OCI-LY3 (cell line): ENCODE measurements at regions not wholly inside any gene's neighbourhood (a gene's known extent, or its start where the extent isn't known, plus 50 kb on each side); places are given as distances from the start of the nearest gene placed in this dataset.

ENCODE experiments used
- H2AFZ ChIP-seq: fragments of 200-600, 300-600 bp; shearing (Covaris generic); 2 replicates; pipeline ENCODE4 v1.6.0; 2014; ENCODE audit warnings: antibody characterized with exemption, low read depth, low read length
- H3K27ac ChIP-seq: fragments of 200-600, 300-600 bp; sonication (generic); 2 replicates; pipeline ENCODE4 v1.5.1; 2014; ENCODE audit warnings: mild to moderate bottlenecking, low read length, moderate library complexity, mixed read lengths
- H3K27me3 ChIP-seq: fragments of 200-600, 300-600 bp; sonication (generic); 2 replicates; pipeline ENCODE4 v1.6.1; 2014; ENCODE audit warnings: low read depth, low read length, mixed read lengths
- H3K36me3 ChIP-seq: fragments of 200-600, 300-600 bp; sonication (generic); replicated peaks from 2 replicates; pipeline ENCODE3; 2014; ENCODE audit warnings: low read depth, low read length, mixed read lengths
- H3K4me1 ChIP-seq: fragments of 300-600, 200-600 bp; sonication (generic); 2 replicates; pipeline ENCODE4 v1.6.1; 2014; ENCODE audit warnings: low read length, mixed read lengths
- H3K4me2 ChIP-seq: fragments of 200-600, 300-600 bp; sonication (generic); 2 replicates; pipeline ENCODE4 v1.6.1; 2014; ENCODE audit warnings: low read length, mixed read lengths
- H3K4me3 ChIP-seq: fragments of 300-600, 200-600 bp; sonication (generic); 2 replicates; pipeline ENCODE4 v1.5.1; 2014; ENCODE audit warnings: antibody characterized with exemption, mild to moderate bottlenecking, low read length, moderate library complexity
- H3K79me2 ChIP-seq: fragments of 300-600, 200-600 bp; shearing (Covaris generic); 2 replicates; pipeline ENCODE4 v1.6.1; 2014; ENCODE audit warnings: mild to moderate bottlenecking, low read length, mixed read lengths
- H3K9ac ChIP-seq: fragments of 300-600, 200-600 bp; shearing (Covaris generic); 2 replicates; pipeline ENCODE4 v1.6.0; 2014; ENCODE audit warnings: mild to moderate bottlenecking, low read length, moderate library complexity
- H3K9me3 ChIP-seq: fragments of 200-600, 300-600 bp; shearing (Covaris generic); 2 replicates; pipeline ENCODE4 v1.6.1; 2014; ENCODE audit warnings: low read length, mixed read lengths; ENCODE audit not compliant: insufficient read depth
- H4K20me1 ChIP-seq: fragments of 200-600, 300-600 bp; sonication (generic); 2 replicates; pipeline ENCODE4 v1.6.1; 2016; ENCODE audit warnings: low read length, mixed read lengths; ENCODE audit not compliant: insufficient read depth
- EZH2phosphoT487 ChIP-seq: fragments of 200-600 bp; shearing (Covaris generic); IDR thresholded peaks from 2 replicates; pipeline ENCODE4 v1.6.1; 2018; ENCODE audit warnings: antibody characterized with exemption, mixed run types, low read depth
- TF ChIP-seq, protein P1 (sequence below): fragments of 200-600, 300-600 bp; sonication (generic); IDR thresholded peaks from 2 replicates; pipeline ENCODE4 v1.5.1; 2014; ENCODE audit warnings: antibody characterized with exemption, low read length, low read depth

DNA sequence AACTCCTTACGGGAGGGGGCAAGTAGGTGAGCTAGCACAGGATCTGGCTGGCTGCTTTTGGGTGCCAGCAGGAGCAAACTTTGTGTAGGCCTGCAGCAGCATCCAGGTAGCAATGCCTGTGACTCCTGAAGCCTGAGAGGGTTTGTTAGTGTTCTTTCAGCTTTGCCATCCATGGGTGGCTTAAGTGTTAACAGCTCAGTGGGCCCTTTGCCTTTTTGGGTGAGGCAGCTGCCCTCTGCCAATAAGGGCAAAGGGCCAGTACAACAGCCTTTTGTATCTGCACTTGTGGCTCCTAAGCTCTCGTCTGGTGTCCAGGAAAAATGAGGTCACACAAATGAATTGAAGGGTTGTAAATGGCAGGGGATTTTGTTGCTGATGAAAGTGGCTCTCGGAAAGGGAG lies 359.0 kb upstream of the CHRM2 start:
- no peaks in the 10 kb centered on the region for H4K20me1 ChIP-seq
- no peaks in the 10 kb centered on the region for H3K4me1 ChIP-seq
- H3K4me2 ChIP-seq, result no peak overlapping the region
- no peak overlapping the region for H3K27ac ChIP-seq
- TF ChIP-seq EZH2phosphoT487, result no peak
- H3K79me2 ChIP-seq, result no peaks in the 10 kb centered on the region
- no peaks in the 10 kb centered on the region for H3K27me3 ChIP-seq
- no peak overlapping the region for H3K9ac ChIP-seq
- no peaks in the 10 kb centered on the region for H3K36me3 ChIP-seq
- no peak overlapping the region for H3K4me3 ChIP-seq
- no peaks in the 10 kb centered on the region for H3K9me3 ChIP-seq
- no peak overlapping the region for H2AFZ ChIP-seq

DNA sequence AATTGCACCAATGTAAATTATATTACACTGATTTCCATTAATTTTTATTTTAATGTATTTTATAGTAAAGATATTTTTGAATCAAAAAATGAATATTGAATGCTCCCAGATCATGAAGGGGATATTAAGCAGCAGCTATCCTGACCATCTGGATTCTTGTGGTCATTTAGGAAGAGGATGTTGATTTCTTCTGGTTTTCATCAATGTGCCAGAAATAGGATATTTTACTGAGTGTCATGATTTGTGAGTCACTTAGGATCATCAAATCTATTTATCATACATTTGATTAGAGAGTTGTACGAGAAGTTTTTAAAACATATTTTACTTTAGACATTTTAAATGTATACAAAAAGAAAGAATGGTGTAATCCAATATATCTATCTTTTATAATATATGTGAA lies 366.3 kb upstream of the CHRM2 start:
- no peak for TF ChIP-seq EZH2phosphoT487
- TF ChIP-seq, protein P1, sequence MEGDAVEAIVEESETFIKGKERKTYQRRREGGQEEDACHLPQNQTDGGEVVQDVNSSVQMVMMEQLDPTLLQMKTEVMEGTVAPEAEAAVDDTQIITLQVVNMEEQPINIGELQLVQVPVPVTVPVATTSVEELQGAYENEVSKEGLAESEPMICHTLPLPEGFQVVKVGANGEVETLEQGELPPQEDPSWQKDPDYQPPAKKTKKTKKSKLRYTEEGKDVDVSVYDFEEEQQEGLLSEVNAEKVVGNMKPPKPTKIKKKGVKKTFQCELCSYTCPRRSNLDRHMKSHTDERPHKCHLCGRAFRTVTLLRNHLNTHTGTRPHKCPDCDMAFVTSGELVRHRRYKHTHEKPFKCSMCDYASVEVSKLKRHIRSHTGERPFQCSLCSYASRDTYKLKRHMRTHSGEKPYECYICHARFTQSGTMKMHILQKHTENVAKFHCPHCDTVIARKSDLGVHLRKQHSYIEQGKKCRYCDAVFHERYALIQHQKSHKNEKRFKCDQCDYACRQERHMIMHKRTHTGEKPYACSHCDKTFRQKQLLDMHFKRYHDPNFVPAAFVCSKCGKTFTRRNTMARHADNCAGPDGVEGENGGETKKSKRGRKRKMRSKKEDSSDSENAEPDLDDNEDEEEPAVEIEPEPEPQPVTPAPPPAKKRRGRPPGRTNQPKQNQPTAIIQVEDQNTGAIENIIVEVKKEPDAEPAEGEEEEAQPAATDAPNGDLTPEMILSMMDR, result no peak
- H3K9ac ChIP-seq, result no peak overlapping the region

DNA sequence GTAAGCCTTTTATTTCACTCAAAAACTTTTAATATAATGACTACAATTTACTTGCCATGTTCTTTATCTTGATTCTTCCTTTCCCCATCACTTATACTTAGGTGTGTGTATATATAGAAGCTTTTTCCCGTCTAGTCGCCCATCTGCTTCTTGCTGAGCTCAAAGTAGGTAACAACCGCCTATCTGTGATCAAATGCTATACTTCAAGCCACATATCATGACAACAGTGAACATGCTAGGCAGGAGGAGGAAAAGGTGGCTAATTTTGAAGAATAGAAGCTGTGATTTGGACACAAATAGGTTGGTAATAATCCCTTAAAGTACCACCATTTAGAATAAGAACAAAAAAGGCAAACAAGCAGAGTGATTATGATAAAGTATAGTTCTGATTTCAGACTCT lies 367.3 kb upstream of the CHRM2 start:
- no peak for TF ChIP-seq EZH2phosphoT487
- TF ChIP-seq, protein P1, result no peak
- Histone ChIP-seq H3K9me3 (no peaks in the 10 kb centered on the region), H3K79me2 (no peaks in the 10 kb centered on the region), H4K20me1 (no peaks in the 10 kb centered on the region), H3K4me2 (no peak overlapping the region), H3K27ac (no peak overlapping the region), H3K4me3 (no peak overlapping the region), H3K9ac (no peak overlapping the region), H2AFZ (no peak overlapping the region), H3K27me3 (no peaks in the 10 kb centered on the region), H3K36me3 (no peaks in the 10 kb centered on the region), H3K4me1 (no peaks in the 10 kb centered on the region)

More for the DNA sequence above, 366.3 kb upstream of the CHRM2 start:
- no peaks in the 10 kb centered on the region for H3K4me1 ChIP-seq
- no peaks in the 10 kb centered on the region for H3K27me3 ChIP-seq
- no peak overlapping the region for H3K27ac ChIP-seq
- no peaks in the 10 kb centered on the region for H4K20me1 ChIP-seq
- H3K79me2 ChIP-seq, result no peaks in the 10 kb centered on the region
- no peak overlapping the region for H3K4me2 ChIP-seq
- no peak overlapping the region for H2AFZ ChIP-seq
- H3K36me3 ChIP-seq, result no peaks in the 10 kb centered on the region
- no peak overlapping the region for H3K4me3 ChIP-seq
- no peaks in the 10 kb centered on the region for H3K9me3 ChIP-seq

DNA sequence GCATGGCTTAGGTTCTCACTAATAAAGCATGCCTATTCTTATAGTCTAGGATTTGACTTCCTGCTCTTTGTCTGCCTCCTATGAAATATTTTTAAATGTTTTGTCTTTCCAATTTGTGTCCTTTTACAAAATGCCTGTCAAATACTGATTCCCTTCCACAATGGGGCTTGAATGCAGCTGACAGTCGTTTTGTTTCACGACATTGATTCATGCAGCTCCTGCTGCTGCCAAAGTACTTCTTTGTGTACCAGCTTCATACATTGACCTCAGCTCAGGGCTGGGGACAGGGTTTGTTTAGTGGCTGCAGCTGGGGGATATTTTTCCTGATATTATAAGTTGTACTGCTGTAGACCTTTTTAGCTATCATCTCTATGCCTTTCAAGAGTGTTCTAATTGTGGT lies 371.9 kb upstream of the CHRM2 start:
- H3K4me2 ChIP-seq, result no peak overlapping the region
- H3K9ac ChIP-seq, result no peak overlapping the region
- H3K4me3 ChIP-seq, result no peak overlapping the region
- H3K36me3 ChIP-seq, result no peaks in the 10 kb centered on the region
- H3K9me3 ChIP-seq, result no peaks in the 10 kb centered on the region
- H3K79me2 ChIP-seq, result no peaks in the 10 kb centered on the region
- no peak overlapping the region for H2AFZ ChIP-seq
- TF ChIP-seq, protein P1, result no peak
- TF ChIP-seq EZH2phosphoT487, result no peak
- H3K27me3 ChIP-seq, result no peaks in the 10 kb centered on the region
- H3K27ac ChIP-seq, result no peak overlapping the region
- no peaks in the 10 kb centered on the region for H3K4me1 ChIP-seq
- H4K20me1 ChIP-seq, result no peaks in the 10 kb centered on the region

DNA sequence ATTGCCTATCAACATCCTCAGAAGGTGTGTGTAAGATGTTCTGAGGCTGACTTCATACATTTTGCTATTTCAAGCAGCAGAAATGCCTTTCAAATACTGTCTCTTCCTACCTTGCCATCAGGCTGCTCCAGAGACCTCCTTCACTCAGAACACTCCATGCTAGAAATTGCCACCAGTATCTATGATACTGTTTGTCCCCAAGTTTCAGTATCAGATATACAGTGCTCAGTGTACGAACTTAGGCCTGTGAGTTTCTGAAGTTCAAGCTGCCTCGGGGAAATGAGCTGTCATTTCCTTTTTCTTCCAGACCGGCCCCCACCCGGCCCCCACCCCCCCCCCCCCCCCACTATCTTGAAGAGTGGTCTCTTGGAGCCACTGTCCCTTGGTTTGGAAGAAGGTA lies 373.4 kb upstream of the CHRM2 start:
- H3K27me3 ChIP-seq, result no peaks in the 10 kb centered on the region

More for the DNA sequence above, 373.4 kb upstream of the CHRM2 start:
- Histone ChIP-seq H3K9ac (no peak overlapping the region), H3K79me2 (no peaks in the 10 kb centered on the region), H3K36me3 (no peaks in the 10 kb centered on the region), H3K4me1 (no peaks in the 10 kb centered on the region), H2AFZ (no peak overlapping the region), H3K4me3 (no peak overlapping the region), H3K9me3 (no peaks in the 10 kb centered on the region), H4K20me1 (no peaks in the 10 kb centered on the region), H3K4me2 (no peak overlapping the region), H3K27ac (no peak overlapping the region)
- TF ChIP-seq, protein P1, result no peak
- no peak for TF ChIP-seq EZH2phosphoT487
